Right lobe of liver (tissue), 4 donors: ENCODE measurements at regions not wholly inside any gene's neighbourhood (a gene's known extent, or its start where the extent isn't known, plus 50 kb on each side); places are given as distances from the start of the nearest gene placed in this dataset.
"Not testable (repeated sequence)": the region's sequence is repeated elsewhere in the genome, so short reads cannot be mapped to it uniquely, and the experiment has no call there.

Experiments
- CTCF ChIP-seq, 4 donors: fragments of 200-600 bp in 3 of 4; fragments of 450-650 bp in 1 of 4; IDR thresholded peaks; one replicate each; pipeline versions ENCODE4 v1.5.1 to v1.8.0; 2016 to 2022; ENCODE audit warnings: antibody characterized with exemption in 4 of 4, mild to moderate bottlenecking in 2 of 4
- POLR2A ChIP-seq: fragments of 450-650 bp; IDR thresholded peaks from one replicate; pipeline ENCODE4 v1.6.1; 2017; ENCODE audit warnings: antibody characterized with exemption, mild to moderate bottlenecking
- donor health status: DM: no; HTN: no; CAD: no.
- donor health status: DM: no; HTN: no; CAD: no.
- donor health status: DM: no; HTN: yes; CAD: no.

- TF ChIP-seq CTCF (IDR thresholded peaks at IDR 0.05); POLR2A: not testable (repeated sequence)
Measured at GRCh38 chr16:29179401-29180205, 194.8 kb downstream of the LAT start.
